PC-3 (cell line): ENCODE measurements at regions not wholly inside any gene's neighbourhood (a gene's known extent, or its start where the extent isn't known, plus 50 kb on each side); places are given as distances from the start of the nearest gene placed in this dataset.

ENCODE experiments used
- ATAC-seq: fragments of 200-7000 bp; cut with Tn5 transposase; 2 replicates; pipeline ENCODE4 v1.9.1; 2020; ENCODE audit warnings: mild to moderate bottlenecking, moderate library complexity
- BruUV-seq: library from RNA; stranded (reverse); fragments of 400-500 nt; replicated peaks from 2 replicates; lab custom pipeline; 2021; lab: Mats Ljungman, UMichigan
- CTCF ChIA-PET: fragments of 300-600 bp; sonication (Branson Sonifier 250); formaldehyde crosslinking; loops from one replicate; lab custom pipeline; 2022; ENCODE audit warnings: antibody characterized with exemption; lab: Charles Lee
- POLR2A ChIA-PET: fragments of 300-600 bp; sonication (Branson Sonifier 250); formaldehyde crosslinking; loops from one replicate; lab custom pipeline; 2022; ENCODE audit warnings: antibody characterized with exemption; ENCODE audit not compliant: unreplicated experiment; lab: Charles Lee
- DNase-seq: peaks from one replicate; pipeline ENCODE4 v3.0.0-alpha.2; 2015
- H2AFZ ChIP-seq: fragments of 300-600 bp; sonication (generic); 2 replicates; pipeline ENCODE4 v1.6.0; 2016; ENCODE audit warnings: antibody characterized with exemption, low read length
- H3F3A ChIP-seq: fragments of 300-600 bp; sonication (generic); one replicate; pipeline ENCODE4 v1.6.0; 2017; ENCODE audit warnings: antibody characterized with exemption, low read length, control low read depth, mild to moderate bottlenecking; ENCODE audit not compliant: unreplicated experiment
- H3K27ac ChIP-seq: fragments of 300-600 bp; sonication (generic); 2 replicates; pipeline ENCODE4 v1.5.1; 2016; ENCODE audit warnings: mild to moderate bottlenecking, low read length
- H3K27me3 ChIP-seq: fragments of 300-600 bp; sonication (generic); 2 replicates; pipeline ENCODE4 v1.6.1; 2016; ENCODE audit warnings: low read length, mixed read lengths
- H3K36me3 ChIP-seq: fragments of 300-600 bp; sonication (generic); 2 replicates; pipeline ENCODE4 v1.6.1; 2016; ENCODE audit warnings: low read depth, mixed run types, low read length, mixed read lengths
- H3K4me1 ChIP-seq: fragments of 300-600 bp; sonication (generic); 2 replicates; pipeline ENCODE4 v1.5.1; 2016; ENCODE audit warnings: low read length; ENCODE audit not compliant: insufficient read depth
- H3K4me2 ChIP-seq: fragments of 300-600 bp; sonication (generic); 2 replicates; pipeline ENCODE4 v1.6.0; 2016; ENCODE audit warnings: low read length
- H3K4me3 ChIP-seq: fragments of 300-600 bp; sonication (generic); 2 replicates; pipeline ENCODE4 v1.5.1; 2016; ENCODE audit warnings: mild to moderate bottlenecking, low read length, mixed read lengths
- H3K79me2 ChIP-seq: fragments of 300-600 bp; sonication (generic); 2 replicates; pipeline ENCODE4 v1.6.1; 2017; ENCODE audit warnings: low read length, mixed read lengths
- H3K9ac ChIP-seq: fragments of 300-600 bp; sonication (generic); 2 replicates; pipeline ENCODE4 v1.6.0; 2016; ENCODE audit warnings: mild to moderate bottlenecking, low read length
- H3K9me2 ChIP-seq: fragments of 300-600 bp; sonication (generic); replicated peaks from 2 replicates; pipeline ENCODE4 v1.6.1; 2016; ENCODE audit warnings: mixed run types, low read length, mixed read lengths
- H3K9me3 ChIP-seq: fragments of 300-600 bp; sonication (generic); 2 replicates; pipeline ENCODE4 v1.6.1; 2016; ENCODE audit warnings: low read length, mixed read lengths
- H4K20me1 ChIP-seq: fragments of 300-600 bp; sonication (generic); 2 replicates; pipeline ENCODE4 v1.6.1; 2016; ENCODE audit warnings: low read length, mixed read lengths
- EZH2 ChIP-seq: fragments of 300-600 bp; sonication (generic); IDR thresholded peaks from one replicate; pipeline ENCODE4 v1.6.1; 2017; ENCODE audit warnings: antibody characterized with exemption, mild to moderate bottlenecking, low read length; ENCODE audit not compliant: unreplicated experiment
- EZH2phosphoT487 ChIP-seq: fragments of 300-600 bp; sonication (generic); IDR thresholded peaks from 2 replicates; pipeline ENCODE4 v1.6.1; 2018; ENCODE audit warnings: mild to moderate bottlenecking, antibody characterized with exemption, low read length, borderline replicate concordance
- intact Hi-C: fragments of 100-400 bp; cut with micrococcal nuclease; formaldehyde crosslinking; loops from 2 replicates; pipeline ENCODE4 v1.9.0; 2023
- TF ChIP-seq, protein P1 (sequence below): fragments of 300-600 bp; sonication (generic); conservative IDR thresholded peaks from 2 replicates; pipeline ENCODE4 v1.5.1; 2017; ENCODE audit warnings: antibody characterized with exemption, low read depth, mild to moderate bottlenecking, low read length

DNA sequence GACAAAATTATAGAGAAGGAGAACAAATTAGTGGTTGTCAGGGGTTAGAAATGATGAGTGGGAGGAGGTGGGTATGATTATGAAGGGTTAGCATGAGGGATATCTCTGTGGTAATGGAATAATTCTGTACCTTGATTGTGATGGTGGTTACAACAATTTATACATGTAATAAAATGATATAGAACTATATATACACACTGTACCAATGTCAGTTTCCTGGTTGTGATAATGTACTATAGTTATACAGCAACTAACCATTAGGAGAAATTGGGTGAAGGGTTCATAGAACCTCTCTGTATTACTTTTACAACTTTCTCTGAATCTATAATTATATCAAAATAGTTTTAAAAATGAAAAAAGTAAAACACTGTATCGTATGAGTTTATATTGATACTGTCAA, 148.1 kb downstream of the ZNF621 start:
- no peak overlapping the region for H3K4me3 ChIP-seq
- ChIA-PET CTCF (no interaction called here), POLR2A (no interaction called here)
- H3K79me2 ChIP-seq, result no peaks in the 10 kb centered on the region
- ATAC-seq (no peak), DNase-seq (no peak)
- intact Hi-C loops, result no loop called here
- H3K36me3 ChIP-seq, result no peaks in the 10 kb centered on the region
- no peaks in the 10 kb centered on the region for H4K20me1 ChIP-seq
- H3F3A ChIP-seq, result no peaks in the 10 kb centered on the region
- no peak overlapping the region for H2AFZ ChIP-seq
- H3K4me2 ChIP-seq, result no peak overlapping the region
- no peaks in the 10 kb centered on the region for H3K4me1 ChIP-seq
- BruUV-seq, result no TSS peak
- H3K9me3 ChIP-seq, result no peaks in the 10 kb centered on the region
- H3K9me2 ChIP-seq, result no peaks in the 10 kb centered on the region
- no peak overlapping the region for H3K9ac ChIP-seq
- TF ChIP-seq EZH2, result no peak
- no peak for TF ChIP-seq EZH2phosphoT487
- TF ChIP-seq, protein P1, sequence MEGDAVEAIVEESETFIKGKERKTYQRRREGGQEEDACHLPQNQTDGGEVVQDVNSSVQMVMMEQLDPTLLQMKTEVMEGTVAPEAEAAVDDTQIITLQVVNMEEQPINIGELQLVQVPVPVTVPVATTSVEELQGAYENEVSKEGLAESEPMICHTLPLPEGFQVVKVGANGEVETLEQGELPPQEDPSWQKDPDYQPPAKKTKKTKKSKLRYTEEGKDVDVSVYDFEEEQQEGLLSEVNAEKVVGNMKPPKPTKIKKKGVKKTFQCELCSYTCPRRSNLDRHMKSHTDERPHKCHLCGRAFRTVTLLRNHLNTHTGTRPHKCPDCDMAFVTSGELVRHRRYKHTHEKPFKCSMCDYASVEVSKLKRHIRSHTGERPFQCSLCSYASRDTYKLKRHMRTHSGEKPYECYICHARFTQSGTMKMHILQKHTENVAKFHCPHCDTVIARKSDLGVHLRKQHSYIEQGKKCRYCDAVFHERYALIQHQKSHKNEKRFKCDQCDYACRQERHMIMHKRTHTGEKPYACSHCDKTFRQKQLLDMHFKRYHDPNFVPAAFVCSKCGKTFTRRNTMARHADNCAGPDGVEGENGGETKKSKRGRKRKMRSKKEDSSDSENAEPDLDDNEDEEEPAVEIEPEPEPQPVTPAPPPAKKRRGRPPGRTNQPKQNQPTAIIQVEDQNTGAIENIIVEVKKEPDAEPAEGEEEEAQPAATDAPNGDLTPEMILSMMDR, result no peak
- H3K27me3 ChIP-seq, result peaks cover 59% of the 10 kb centered on the region
- no peak overlapping the region for H3K27ac ChIP-seq

DNA sequence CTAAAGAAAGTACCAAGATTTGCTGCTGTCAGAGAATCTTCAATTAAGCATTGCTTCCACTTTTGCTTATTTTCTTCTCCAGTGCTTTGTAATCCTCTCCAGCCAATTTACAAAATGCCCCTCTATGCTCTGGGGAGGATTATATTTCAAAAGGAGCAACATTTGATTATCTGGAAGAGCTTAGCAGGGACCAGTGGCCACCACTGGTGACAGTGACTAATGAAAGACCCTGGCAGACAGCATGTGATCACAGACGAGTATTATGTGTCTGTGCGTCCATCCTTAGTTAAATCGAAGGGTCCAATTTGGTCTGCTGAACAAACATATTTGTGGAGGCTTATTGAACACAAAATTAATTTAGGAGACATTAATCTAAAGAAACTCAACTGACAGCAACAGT, 152.6 kb downstream of the ZNF621 start:
- H3K27ac ChIP-seq, result no peak overlapping the region
- POLR2A ChIA-PET, result no interaction called here
- H3K9ac ChIP-seq, result no peak overlapping the region
- BruUV-seq, result no TSS peak
- H3K36me3 ChIP-seq, result no peaks in the 10 kb centered on the region
- no peak overlapping the region for H3K4me2 ChIP-seq
- TF ChIP-seq, protein P1, result no peak
- no peak for TF ChIP-seq EZH2
- no peak for TF ChIP-seq EZH2phosphoT487
- H3K9me2 ChIP-seq, result no peaks in the 10 kb centered on the region
- peaks cover 48% of the 10 kb centered on the region; the same call in 1 of the 2 replicates for H3K27me3 ChIP-seq
- no peaks in the 10 kb centered on the region for H4K20me1 ChIP-seq
- no peaks in the 10 kb centered on the region for H3K4me1 ChIP-seq
- DNase-seq, result no peak
- H3K4me3 ChIP-seq, result no peak overlapping the region
- H3F3A ChIP-seq, result no peaks in the 10 kb centered on the region
- intact Hi-C loops, result no loop called here
- H3K9me3 ChIP-seq, result no peaks in the 10 kb centered on the region
- ATAC-seq, result no peak
- no peak overlapping the region for H2AFZ ChIP-seq
- no peaks in the 10 kb centered on the region for H3K79me2 ChIP-seq
- CTCF ChIA-PET, result no interaction called here

DNA sequence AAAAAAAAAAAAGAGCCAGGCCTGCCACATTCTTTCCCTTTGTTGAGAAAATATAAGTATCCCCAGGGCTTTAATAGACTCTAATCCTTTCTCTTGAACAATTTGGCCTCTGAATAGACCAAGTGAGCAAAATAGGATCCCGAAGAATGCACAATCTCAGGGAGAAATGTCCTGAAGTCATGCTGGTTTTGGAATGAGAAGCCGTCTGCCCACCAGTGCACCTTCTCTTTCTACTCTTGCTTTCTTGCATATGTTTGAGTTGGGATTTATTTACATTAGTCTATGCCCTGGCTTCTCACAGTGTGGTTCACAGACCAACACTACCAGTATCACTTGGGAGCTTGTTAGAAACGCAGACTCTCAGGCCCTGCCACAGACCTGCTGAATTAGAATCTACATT, 153.0 kb downstream of the ZNF621 start:
- H4K20me1 ChIP-seq, result no peaks in the 10 kb centered on the region
- H2AFZ ChIP-seq, result no peak overlapping the region
- CTCF ChIA-PET, result no interaction called here
- no TSS peak for BruUV-seq
- H3K4me2 ChIP-seq, result no peak overlapping the region
- no peaks in the 10 kb centered on the region for H3F3A ChIP-seq
- no peak overlapping the region for H3K4me3 ChIP-seq
- no peaks in the 10 kb centered on the region for H3K36me3 ChIP-seq
- DNase-seq (no peak), ATAC-seq (no peak)
- H3K9ac ChIP-seq, result no peak overlapping the region
- TF ChIP-seq, protein P1, result no peak
- no peak for TF ChIP-seq EZH2phosphoT487
- TF ChIP-seq EZH2, result no peak
- no peak overlapping the region for H3K27ac ChIP-seq
- H3K9me2 ChIP-seq, result no peaks in the 10 kb centered on the region
- peaks cover 48% of the 10 kb centered on the region; the same call in 1 of the 2 replicates for H3K27me3 ChIP-seq
- intact Hi-C loops, result no loop called here
- H3K79me2 ChIP-seq, result no peaks in the 10 kb centered on the region
- H3K9me3 ChIP-seq, result no peaks in the 10 kb centered on the region
- no peaks in the 10 kb centered on the region for H3K4me1 ChIP-seq
- POLR2A ChIA-PET, result no interaction called here
